ENCODE measurements at regions not wholly inside any gene's neighbourhood (a gene's known extent, or its start where the extent isn't known, plus 50 kb on each side); places are given as distances from the start of the nearest gene placed in this dataset.

DNA sequence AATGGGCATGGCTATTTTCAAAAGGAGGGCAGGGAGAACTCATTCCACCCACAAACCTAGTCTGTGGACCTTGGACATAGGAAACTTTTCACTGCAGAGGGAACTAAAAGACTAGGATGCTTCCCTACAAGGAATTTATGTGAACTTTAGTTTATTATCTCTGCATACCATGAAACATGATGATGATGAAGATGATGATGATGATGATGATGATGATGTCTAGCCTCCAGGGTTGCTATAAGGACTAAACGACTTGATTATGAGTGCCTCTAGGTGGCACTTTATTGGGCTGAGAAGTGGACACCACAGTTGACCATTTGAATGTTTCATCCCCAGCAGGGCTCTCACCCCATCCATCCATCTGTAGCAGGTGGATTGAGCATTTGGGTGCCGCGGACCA, 260.0 kb upstream of the TCF4 start:
- TF ChIP-seq, protein P1, sequence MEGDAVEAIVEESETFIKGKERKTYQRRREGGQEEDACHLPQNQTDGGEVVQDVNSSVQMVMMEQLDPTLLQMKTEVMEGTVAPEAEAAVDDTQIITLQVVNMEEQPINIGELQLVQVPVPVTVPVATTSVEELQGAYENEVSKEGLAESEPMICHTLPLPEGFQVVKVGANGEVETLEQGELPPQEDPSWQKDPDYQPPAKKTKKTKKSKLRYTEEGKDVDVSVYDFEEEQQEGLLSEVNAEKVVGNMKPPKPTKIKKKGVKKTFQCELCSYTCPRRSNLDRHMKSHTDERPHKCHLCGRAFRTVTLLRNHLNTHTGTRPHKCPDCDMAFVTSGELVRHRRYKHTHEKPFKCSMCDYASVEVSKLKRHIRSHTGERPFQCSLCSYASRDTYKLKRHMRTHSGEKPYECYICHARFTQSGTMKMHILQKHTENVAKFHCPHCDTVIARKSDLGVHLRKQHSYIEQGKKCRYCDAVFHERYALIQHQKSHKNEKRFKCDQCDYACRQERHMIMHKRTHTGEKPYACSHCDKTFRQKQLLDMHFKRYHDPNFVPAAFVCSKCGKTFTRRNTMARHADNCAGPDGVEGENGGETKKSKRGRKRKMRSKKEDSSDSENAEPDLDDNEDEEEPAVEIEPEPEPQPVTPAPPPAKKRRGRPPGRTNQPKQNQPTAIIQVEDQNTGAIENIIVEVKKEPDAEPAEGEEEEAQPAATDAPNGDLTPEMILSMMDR (conservative IDR thresholded peaks at IDR 0.05 in 1 of 2, IDR thresholded peaks at IDR 0.05 in 1 of 2; ENCODE audit: low read depth in 1 of 2, low read length in 2 of 2): no peak
- no peak for TF ChIP-seq EZH2 (IDR thresholded peaks at IDR 0.05; ENCODE audit: low read length, missing control alignments)
- H3K79me2 ChIP-seq (ENCODE audit: control insufficient read depth, insufficient read depth, low read length): no peaks in the 10 kb centered on the region

GRCh38 chr18:55845221-55845620, 257.2 kb upstream of the TCF4 start:
- TF ChIP-seq, protein P1 (conservative IDR thresholded peaks at IDR 0.05 in 1 of 2, IDR thresholded peaks at IDR 0.05 in 1 of 2; ENCODE audit: low read depth in 1 of 2, low read length in 2 of 2): no peak
- no peak overlapping the region for H3K4me2 ChIP-seq (ENCODE audit: extremely low read depth, insufficient read depth, low read length)
- no peaks in the 10 kb centered on the region for H3K79me2 ChIP-seq (ENCODE audit: control insufficient read depth, insufficient read depth, low read length)
- no peaks in the 10 kb centered on the region for H3K9me3 ChIP-seq (ENCODE audit: control insufficient read depth, insufficient read depth, low read depth, low read length)
- H3K9ac ChIP-seq (ENCODE audit: insufficient read depth, low read length): no peak overlapping the region
- H4K20me1 ChIP-seq (ENCODE audit: control insufficient read depth, extremely low read depth, insufficient read depth, low read length): no peaks in the 10 kb centered on the region
- no peaks in the 10 kb centered on the region for H3K36me3 ChIP-seq (ENCODE audit: control insufficient read depth, insufficient read depth, low read length)
- no peaks in the 10 kb centered on the region for H3K4me1 ChIP-seq (ENCODE audit: control insufficient read depth, extremely low read depth, insufficient read depth, low read length)
- no peak overlapping the region for H3K4me3 ChIP-seq (replicated peaks in 1 of 4; ENCODE audit: control extremely low read depth in 1 of 4, insufficient read depth in 1 of 4, low read depth in 3 of 4, low read length in 4 of 4)
- no peak overlapping the region for H3K27ac ChIP-seq (ENCODE audit: insufficient read depth, low read length)
- H3K27me3 ChIP-seq (ENCODE audit: control insufficient read depth, insufficient read depth, low read length): no peaks in the 10 kb centered on the region
- DNase-seq (ENCODE audit: low read depth in 2 of 2): no peak
- H2AFZ ChIP-seq (ENCODE audit: low read length): no peak overlapping the region

More for the DNA sequence above, 260.0 kb upstream of the TCF4 start:
- Histone ChIP-seq H3K4me1 (ENCODE audit: control insufficient read depth, extremely low read depth, insufficient read depth, low read length) (no peaks in the 10 kb centered on the region), H3K27me3 (ENCODE audit: control insufficient read depth, insufficient read depth, low read length) (no peaks in the 10 kb centered on the region), H3K4me3 (replicated peaks in 1 of 4; ENCODE audit: control extremely low read depth in 1 of 4, insufficient read depth in 1 of 4, low read depth in 3 of 4, low read length in 4 of 4) (no peak overlapping the region), H3K9me3 (ENCODE audit: control insufficient read depth, insufficient read depth, low read depth, low read length) (no peaks in the 10 kb centered on the region), H2AFZ (ENCODE audit: low read length) (no peak overlapping the region), H3K9ac (ENCODE audit: insufficient read depth, low read length) (no peak overlapping the region), H3K36me3 (ENCODE audit: control insufficient read depth, insufficient read depth, low read length) (no peaks in the 10 kb centered on the region), H3K27ac (ENCODE audit: insufficient read depth, low read length) (no peak overlapping the region), H4K20me1 (ENCODE audit: control insufficient read depth, extremely low read depth, insufficient read depth, low read length) (no peaks in the 10 kb centered on the region), H3K4me2 (ENCODE audit: extremely low read depth, insufficient read depth, low read length) (no peak overlapping the region)
- DNase-seq (ENCODE audit: low read depth in 2 of 2): no peak

- H3K4me3 ChIP-seq (replicated peaks in 1 of 4; ENCODE audit: control extremely low read depth in 1 of 4, insufficient read depth in 1 of 4, low read depth in 3 of 4, low read length in 4 of 4): no peak overlapping the region
- H2AFZ ChIP-seq (ENCODE audit: low read length): no peak overlapping the region
- peak in 1 of 2 donors; percentile 53 for DNase-seq (ENCODE audit: low read depth in 2 of 2)
- no peak overlapping the region for H3K4me2 ChIP-seq (ENCODE audit: extremely low read depth, insufficient read depth, low read length)
- H3K36me3 ChIP-seq (ENCODE audit: control insufficient read depth, insufficient read depth, low read length): no peaks in the 10 kb centered on the region
- no peak overlapping the region for H3K9ac ChIP-seq (ENCODE audit: insufficient read depth, low read length)
- TF ChIP-seq, protein P1 (conservative IDR thresholded peaks at IDR 0.05 in 1 of 2, IDR thresholded peaks at IDR 0.05 in 1 of 2; ENCODE audit: low read depth in 1 of 2, low read length in 2 of 2): no peak
- no peak for TF ChIP-seq EZH2 (IDR thresholded peaks at IDR 0.05; ENCODE audit: low read length, missing control alignments)
- no peak overlapping the region for H3K27ac ChIP-seq (ENCODE audit: insufficient read depth, low read length)
- peaks cover under 1% of the 10 kb centered on the region for H3K4me1 ChIP-seq (ENCODE audit: control insufficient read depth, extremely low read depth, insufficient read depth, low read length)
- H3K27me3 ChIP-seq (ENCODE audit: control insufficient read depth, insufficient read depth, low read length): no peaks in the 10 kb centered on the region
- no peaks in the 10 kb centered on the region for H4K20me1 ChIP-seq (ENCODE audit: control insufficient read depth, extremely low read depth, insufficient read depth, low read length)
- no peaks in the 10 kb centered on the region for H3K9me3 ChIP-seq (ENCODE audit: control insufficient read depth, insufficient read depth, low read depth, low read length)
- H3K79me2 ChIP-seq (ENCODE audit: control insufficient read depth, insufficient read depth, low read length): no peaks in the 10 kb centered on the region
Measured at GRCh38 chr18:55844382-55844781, 256.4 kb upstream of the TCF4 start.

All from fibroblast of lung (primary cell).